IMR-90 (cell line): ENCODE measurements at regions not wholly inside any gene's neighbourhood (a gene's known extent, or its start where the extent isn't known, plus 50 kb on each side); places are given as distances from the start of the nearest gene placed in this dataset.

Experiments
- ATAC-seq: fragments of 200-7000 bp; cut with Tn5 transposase; 2 replicates; pipeline ENCODE4 v1.9.1; 2020; ENCODE audit warnings: low read depth, mild to moderate bottlenecking, moderate library complexity
- BruUV-seq: library from RNA; stranded (reverse); fragments of 400-500 nt; replicated peaks from 2 replicates; lab custom pipeline; 2021; lab: Mats Ljungman, UMichigan
- CTCF ChIA-PET: fragments of 300-600 bp; formaldehyde crosslinking; extraction: SDS; loops from one replicate; lab custom pipeline; 2021; ENCODE audit warnings: antibody characterized with exemption; lab: Yijun Ruan, JAX
- POLR2A ChIA-PET: fragments of 300-600 bp; sonication (Branson Sonifier 250); formaldehyde crosslinking; loops from one replicate; lab custom pipeline; 2022; ENCODE audit warnings: antibody characterized with exemption; ENCODE audit not compliant: unreplicated experiment; lab: Charles Lee
- DNase-seq: peaks from one replicate; pipeline ENCODE4 v3.0.0; 2013
- H2AFZ ChIP-seq: replicated peaks from 2 replicates; pipeline ENCODE3; 2013; ENCODE audit warnings: low read length, mild to moderate bottlenecking; ENCODE audit not compliant: poor library complexity
- H2AK5ac ChIP-seq: 2 replicates; pipeline ENCODE4 v1.6.1; 2013; ENCODE audit warnings: low read depth, low read length, inconsistent platforms
- H2AK9ac ChIP-seq: replicated peaks from 2 replicates; pipeline ENCODE3; 2013; ENCODE audit warnings: mild to moderate bottlenecking, low read depth, low read length, moderate library complexity; ENCODE audit not compliant: poor library complexity
- H2BK120ac ChIP-seq: 2 replicates; pipeline ENCODE4 v1.6.1; 2013; ENCODE audit warnings: low read depth, low read length, inconsistent platforms
- H2BK15ac ChIP-seq: 3 replicates; pipeline ENCODE4 v1.6.1; 2013; ENCODE audit warnings: low read depth, low read length, inconsistent platforms
- H2BK20ac ChIP-seq: 2 replicates; pipeline ENCODE4 v1.6.1; 2013; ENCODE audit warnings: low read depth, mild to moderate bottlenecking, inconsistent platforms, low read length, moderate library complexity
- H2BK5ac ChIP-seq: 2 replicates; pipeline ENCODE4 v1.6.1; 2013; ENCODE audit warnings: mild to moderate bottlenecking, low read depth, low read length, inconsistent platforms; ENCODE audit not compliant: poor library complexity, severe bottlenecking
- H3K14ac ChIP-seq: replicated peaks from 2 replicates; pipeline ENCODE4 v1.6.1; 2013; ENCODE audit warnings: low read depth, low read length, inconsistent platforms
- H3K18ac ChIP-seq: 2 replicates; pipeline ENCODE4 v1.6.1; 2013; ENCODE audit warnings: low read depth, low read length, control low read depth
- H3K23ac ChIP-seq: 2 replicates; pipeline ENCODE4 v1.6.1; 2013; ENCODE audit warnings: low read depth, low read length, inconsistent platforms
- H3K27ac ChIP-seq: 2 replicates; pipeline ENCODE4 v1.5.1; 2013; ENCODE audit warnings: mild to moderate bottlenecking, control low read depth, low read length; ENCODE audit not compliant: insufficient read depth
- H3K27me3 ChIP-seq: 2 replicates; pipeline ENCODE4 v1.6.1; 2013; ENCODE audit warnings: low read length; ENCODE audit not compliant: control insufficient read depth, insufficient read depth
- H3K36me3 ChIP-seq: 2 replicates; pipeline ENCODE4 v1.6.1; 2013; ENCODE audit warnings: low read length, mixed read lengths; ENCODE audit not compliant: control insufficient read depth, insufficient read depth
- H3K4ac ChIP-seq: 2 replicates; pipeline ENCODE4 v1.6.1; 2013; ENCODE audit warnings: low read depth, low read length, inconsistent platforms
- H3K4me1 ChIP-seq: 2 replicates; pipeline ENCODE4 v1.6.1; 2013; ENCODE audit warnings: low read length, mixed read lengths; ENCODE audit not compliant: control insufficient read depth, insufficient read depth
- H3K4me2 ChIP-seq: 2 replicates; pipeline ENCODE4 v1.6.1; 2013; ENCODE audit warnings: low read depth, mild to moderate bottlenecking, control low read depth, low read length, moderate library complexity
- H3K4me3 ChIP-seq: 2 replicates; pipeline ENCODE4 v1.5.1; 2013; ENCODE audit warnings: low read depth, mild to moderate bottlenecking, control low read depth, low read length, moderate library complexity; ENCODE audit not compliant: insufficient read depth
- H3K56ac ChIP-seq: 2 replicates; pipeline ENCODE4 v1.6.1; 2013; ENCODE audit warnings: low read length, inconsistent platforms; ENCODE audit not compliant: insufficient read depth; ENCODE audit errors: extremely low read depth
- H3K79me1 ChIP-seq, 2 experiments: 2 replicates each; pipeline ENCODE4 v1.6.1; 2013; ENCODE audit warnings: low read length in 2 of 2, inconsistent platforms in 1 of 2, low read depth in 1 of 2
- H3K9ac ChIP-seq: 2 replicates; pipeline ENCODE4 v1.6.1; 2013; ENCODE audit warnings: low read depth, low read length, control low read depth
- H3K9me1 ChIP-seq: 2 replicates; pipeline ENCODE4 v1.6.1; 2013; ENCODE audit warnings: low read length, inconsistent platforms; ENCODE audit not compliant: insufficient read depth
- H3K9me3 ChIP-seq: 2 replicates; pipeline ENCODE4 v1.6.1; 2013; ENCODE audit warnings: low read length; ENCODE audit not compliant: control insufficient read depth, insufficient read depth
- H4K20me1 ChIP-seq: 2 replicates; pipeline ENCODE4 v1.6.1; 2013; ENCODE audit warnings: low read length, inconsistent platforms; ENCODE audit not compliant: insufficient read depth
- H4K5ac ChIP-seq: 2 replicates; pipeline ENCODE4 v1.6.1; 2013; ENCODE audit warnings: mild to moderate bottlenecking, low read depth, low read length, control low read depth
- H4K8ac ChIP-seq, 2 experiments: 2 replicates each; pipeline ENCODE4 v1.6.1; 2013; ENCODE audit warnings: low read depth in 2 of 2, low read length in 2 of 2, control low read depth in 1 of 2, inconsistent platforms in 1 of 2
- H4K91ac ChIP-seq: 2 replicates; pipeline ENCODE4 v1.6.1; 2013; ENCODE audit warnings: low read depth, low read length, inconsistent platforms; ENCODE audit not compliant: insufficient read depth
- CEBPB ChIP-seq: IDR thresholded peaks from 2 replicates; pipeline ENCODE4 v1.6.1; 2012; ENCODE audit warnings: low read depth, low read length, improper control_type of control experiment
- FOS ChIP-seq: fragments of 150-350 bp; IDR thresholded peaks from 2 replicates; pipeline ENCODE4 v1.6.1; 2016; ENCODE audit warnings: low read depth, low read length
- MAFK ChIP-seq: IDR thresholded peaks from 2 replicates; pipeline ENCODE4 v1.6.1; 2012; ENCODE audit warnings: low read depth, low read length, improper control_type of control experiment
- MAZ ChIP-seq: IDR thresholded peaks from 2 replicates; pipeline ENCODE4 v1.6.1; 2012; ENCODE audit warnings: low read depth, mild to moderate bottlenecking, low read length, improper control_type of control experiment, moderate library complexity, borderline replicate concordance
- MXI1 ChIP-seq: IDR thresholded peaks from 2 replicates; pipeline ENCODE4 v1.6.1; 2012; ENCODE audit warnings: low read depth, mild to moderate bottlenecking, low read length, moderate library complexity, borderline replicate concordance
- NFE2L2 ChIP-seq: fragments of 150-350 bp; IDR thresholded peaks from 2 replicates; pipeline ENCODE4 v1.6.1; 2016; ENCODE audit warnings: low read depth, mild to moderate bottlenecking, low read length
- RFX5 ChIP-seq: IDR thresholded peaks from 2 replicates; pipeline ENCODE4 v1.8.0; 2012; ENCODE audit warnings: low read depth, mild to moderate bottlenecking, low read length, moderate library complexity
- SMC3 ChIP-seq: fragments of 150-350 bp; IDR thresholded peaks from 2 replicates; pipeline ENCODE4 v1.6.1; 2016; ENCODE audit warnings: low read depth, mild to moderate bottlenecking, antibody characterized with exemption, low read length, moderate library complexity
- WGBS, 2 experiments: methylation state at CpG; one replicate each; pipeline versions ENCODE4 v1.1.5 to v1.1.7; 2013; ENCODE audit warnings: missing lambda C conversion rate in 2 of 2; ENCODE audit not compliant: insufficient read length in 1 of 2; ENCODE audit errors: extremely low coverage in 2 of 2; 5-methylcytosine and 5-hydroxymethylcytosine counted together
- dilution Hi-C: fragments of 300-500 bp; cut with HindIII; formaldehyde crosslinking; loops from one replicate; pipeline ENCODE4 v1.14.3; 2018; ENCODE audit warnings: low sequenced_read_pairs; ENCODE audit not compliant: unreplicated experiment
- in situ Hi-C: fragments of 300-500 bp; cut with MboI; formaldehyde crosslinking; loops from 3 replicates; pipeline ENCODE4 v1.14.3; 2019; ENCODE audit warnings: low sequenced_read_pairs, inconsistent platforms, mixed read lengths
- intact Hi-C: fragments of 100-400 bp; cut with micrococcal nuclease; formaldehyde crosslinking; loops from 2 replicates; pipeline ENCODE4 v1.10.0; 2022

GRCh38 chr14:53696217-53696965, 260.2 kb downstream of the BMP4 start:
- no peaks in the 10 kb centered on the region for H3K36me3 ChIP-seq
- H3K27ac ChIP-seq: no peak overlapping the region
- dilution Hi-C loops (no loop called here), intact Hi-C loops (no loop called here), in situ Hi-C loops (no loop called here)
- H3K23ac ChIP-seq: no peak overlapping the region
- H3K9me1 ChIP-seq: no peaks in the 10 kb centered on the region
- H3K9ac ChIP-seq: no peak overlapping the region
- H4K8ac ChIP-seq: no peak overlapping the region
- H3K9me3 ChIP-seq: no peaks in the 10 kb centered on the region
- no peak for ATAC-seq
- no peak overlapping the region for H3K4me3 ChIP-seq
- WGBS, 2 experiments: no CpG with 5 or more reads among the region's 3 CpGs
- no peak overlapping the region for H3K18ac ChIP-seq
- no peak overlapping the region for H2AFZ ChIP-seq
- no peak overlapping the region for H4K91ac ChIP-seq
- peak; percentile 16 for DNase-seq
- H3K4me2 ChIP-seq: no peak overlapping the region
- no peaks in the 10 kb centered on the region for H3K79me1 ChIP-seq
- peaks cover 2% of the 10 kb centered on the region; the same call in 1 of the 2 replicates for H3K4me1 ChIP-seq
- H3K56ac ChIP-seq: no peak overlapping the region
- H2BK20ac ChIP-seq: no peak overlapping the region
- no peak overlapping the region for H2BK120ac ChIP-seq
- no peak overlapping the region for H2AK5ac ChIP-seq
- H2BK5ac ChIP-seq: no peak overlapping the region
- BruUV-seq: no TSS peak
- no peak overlapping the region for H2BK15ac ChIP-seq
- H2AK9ac ChIP-seq: no peak overlapping the region
- H3K14ac ChIP-seq: no peak overlapping the region
- H3K4ac ChIP-seq: no peak overlapping the region
- POLR2A ChIA-PET: no interaction called here
- H3K27me3 ChIP-seq: peaks cover 13% of the 10 kb centered on the region
- H4K20me1 ChIP-seq: no peaks in the 10 kb centered on the region
- CTCF ChIA-PET: interaction anchor here (0.6 kb wide), 1 partner anchor 207 kb away, joined by 8 read pairs; no protein-coding TSS in a partner anchor
- no peak for TF ChIP-seq NFE2L2
- TF ChIP-seq SMC3: no peak
- TF ChIP-seq FOS: no peak
- TF ChIP-seq CEBPB: no peak
- TF ChIP-seq MXI1: no peak
- TF ChIP-seq MAZ: no peak
- no peak for TF ChIP-seq RFX5
- no peak for TF ChIP-seq MAFK
- no peak overlapping the region for H4K5ac ChIP-seq
